Jurkat, Clone E6-1 (cell line): ENCODE measurements at regions not wholly inside any gene's neighbourhood (a gene's known extent, or its start where the extent isn't known, plus 50 kb on each side); places are given as distances from the start of the nearest gene placed in this dataset.
"Not testable (repeated sequence)": the region's sequence is repeated elsewhere in the genome, so short reads cannot be mapped to it uniquely, and the experiment has no call there.

ENCODE experiments used
- DNase-seq: peaks from one replicate; pipeline ENCODE4 v3.0.0-alpha.2; 2011; ENCODE audit warnings: low read depth, low spot score
- H3K4me3 ChIP-seq: 2 replicates; pipeline ENCODE4 v1.5.1; 2011; ENCODE audit warnings: mild to moderate bottlenecking, low read length, control low read depth, moderate library complexity

DNA sequence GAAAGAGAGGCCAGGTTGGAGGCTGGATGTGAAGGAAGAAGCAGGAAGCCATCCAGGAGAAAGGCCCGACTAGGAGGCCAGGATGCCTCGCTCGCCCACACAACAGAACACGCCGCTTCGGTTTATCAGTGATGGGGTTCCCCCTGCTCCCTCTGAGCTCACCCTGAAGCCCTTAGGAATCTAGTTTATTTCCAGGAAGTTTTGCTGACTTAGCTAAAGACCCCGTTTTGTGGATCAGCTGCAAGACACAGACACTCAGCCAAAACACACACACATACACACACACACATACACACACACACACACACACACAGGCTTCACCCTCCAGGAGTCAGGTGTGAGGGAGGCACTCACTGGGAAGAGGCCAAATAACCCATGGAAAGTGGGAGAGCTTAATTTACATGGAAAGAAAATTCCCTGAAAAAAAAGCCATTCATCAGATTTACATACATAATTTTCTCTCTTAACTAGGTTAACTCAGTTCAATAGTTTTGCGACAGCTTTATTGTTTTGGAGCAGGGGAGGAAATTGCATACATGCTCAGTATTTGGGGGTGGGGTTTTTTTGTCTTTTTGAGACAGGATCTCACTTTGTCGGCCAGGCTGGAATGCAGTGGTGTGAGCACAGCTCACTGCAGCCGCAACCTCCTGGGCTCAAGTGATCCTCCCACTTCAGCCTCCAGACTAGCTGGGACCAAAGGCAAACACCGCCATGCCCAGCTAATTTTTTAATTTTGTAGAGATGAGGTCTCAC, 92.7 kb upstream of the HAND1 start:
- no peak overlapping the region for H3K4me3 ChIP-seq
- no peak for DNase-seq

- no peak for DNase-seq
- H3K4me3 ChIP-seq: no peak overlapping the region
Observed at GRCh38 chr5:154568589-154568988, 90.6 kb upstream of the HAND1 start.

GRCh38 chr5:154567155-154567554, 89.1 kb upstream of the HAND1 start:
- DNase-seq: no peak
- no peak overlapping the region for H3K4me3 ChIP-seq

GRCh38 chr5:154566146-154566680, 88.2 kb upstream of the HAND1 start:
- H3K4me3 ChIP-seq: no peak overlapping the region
- DNase-seq: no peak

DNA sequence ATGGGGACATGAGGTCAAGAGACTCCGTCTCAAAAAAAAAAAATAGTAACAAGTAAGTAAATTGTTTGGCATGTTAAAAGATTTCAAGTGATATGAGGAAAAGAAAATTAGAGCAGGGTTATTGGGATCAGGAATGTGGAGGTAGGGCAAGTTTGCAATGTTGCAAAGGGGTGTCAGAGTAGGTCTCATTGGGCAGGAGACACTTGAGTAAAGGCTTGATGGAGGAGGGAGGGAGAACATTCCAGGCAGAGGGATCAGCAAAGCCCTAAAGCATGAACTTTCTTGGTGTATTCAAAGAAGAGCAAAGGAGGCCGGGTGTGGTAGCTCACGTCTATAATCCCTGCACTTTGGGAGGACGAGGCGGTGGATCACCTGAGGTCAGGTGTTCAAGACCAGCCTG, 87.1 kb upstream of the HAND1 start:
- no peak for DNase-seq
- H3K4me3 ChIP-seq: no peak overlapping the region

DNA sequence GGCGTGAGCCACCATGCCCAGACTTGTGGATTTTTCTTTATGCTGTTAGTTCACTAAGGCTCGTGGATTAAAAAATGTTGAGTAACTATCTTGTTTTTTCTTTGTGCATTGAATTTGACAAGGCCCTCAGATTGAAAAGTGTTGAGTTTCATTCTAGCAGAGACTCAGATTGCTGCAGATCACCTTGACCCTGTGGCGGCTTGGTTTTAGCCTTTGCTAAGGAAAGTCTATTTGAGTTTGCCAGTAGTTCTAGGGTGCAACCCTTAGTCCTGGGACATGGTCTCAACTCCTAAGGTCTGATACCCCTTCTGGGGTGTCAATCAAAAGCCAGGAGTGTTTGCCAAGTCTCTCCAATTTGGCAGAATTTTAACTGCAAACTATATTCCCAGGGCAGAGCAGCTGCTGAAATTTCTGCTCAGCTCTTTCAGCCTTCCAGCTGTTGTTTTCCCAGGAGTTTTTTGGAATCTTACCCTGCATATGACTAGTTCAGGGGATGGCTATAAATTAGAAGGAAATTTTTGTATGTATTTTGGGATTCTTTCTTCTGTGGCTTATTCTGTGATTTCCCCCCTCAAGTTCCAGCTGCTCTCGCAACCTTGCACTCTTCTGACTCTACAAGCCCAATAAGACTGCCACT, 84.3 kb upstream of the HAND1 start:
- DNase-seq: no peak

DNA sequence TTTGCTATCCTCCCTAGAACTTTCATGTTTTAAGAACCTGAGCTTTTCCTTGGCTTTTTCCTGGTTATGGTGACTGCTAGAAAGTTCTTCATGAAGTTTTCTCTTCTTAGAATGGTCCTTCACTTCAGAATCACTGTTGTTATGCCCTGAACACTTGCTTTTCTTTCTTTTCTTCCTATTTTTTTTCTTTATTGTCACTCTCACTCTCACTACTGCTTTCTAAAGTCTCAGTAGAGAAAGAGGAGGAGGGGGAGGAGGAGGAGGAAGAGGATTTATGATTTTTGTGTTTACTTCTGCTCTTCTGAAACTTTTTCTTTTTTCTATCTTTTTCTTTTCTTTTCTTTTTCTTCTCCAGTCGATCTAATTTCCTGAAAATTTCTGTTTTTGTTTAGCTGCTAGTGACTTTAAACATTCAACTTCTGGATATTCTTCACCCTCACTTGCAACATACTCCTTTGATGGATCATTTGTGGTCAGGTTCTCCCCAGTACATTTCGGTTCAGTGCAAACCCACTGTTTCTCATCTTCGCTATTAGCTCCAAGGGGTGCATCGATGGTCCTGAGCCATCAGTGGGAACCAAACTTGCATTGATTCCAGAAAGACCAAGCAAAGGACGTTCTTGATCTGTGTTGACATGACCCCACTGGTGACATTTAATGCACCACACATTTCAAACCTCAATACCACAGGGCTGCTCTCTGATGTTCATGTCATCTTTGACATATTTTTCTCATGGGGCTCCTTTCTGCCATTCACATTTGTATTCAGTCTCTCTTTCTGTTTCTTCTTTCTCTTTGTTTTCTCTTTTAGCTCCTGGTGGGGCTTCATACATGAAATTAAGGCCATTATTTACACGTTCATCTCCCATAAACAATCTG, 81.6 kb upstream of the HAND1 start:
- no peak overlapping the region for H3K4me3 ChIP-seq
- no peak for DNase-seq

More for the DNA sequence above, 84.3 kb upstream of the HAND1 start:
- H3K4me3 ChIP-seq: no peak overlapping the region

DNA sequence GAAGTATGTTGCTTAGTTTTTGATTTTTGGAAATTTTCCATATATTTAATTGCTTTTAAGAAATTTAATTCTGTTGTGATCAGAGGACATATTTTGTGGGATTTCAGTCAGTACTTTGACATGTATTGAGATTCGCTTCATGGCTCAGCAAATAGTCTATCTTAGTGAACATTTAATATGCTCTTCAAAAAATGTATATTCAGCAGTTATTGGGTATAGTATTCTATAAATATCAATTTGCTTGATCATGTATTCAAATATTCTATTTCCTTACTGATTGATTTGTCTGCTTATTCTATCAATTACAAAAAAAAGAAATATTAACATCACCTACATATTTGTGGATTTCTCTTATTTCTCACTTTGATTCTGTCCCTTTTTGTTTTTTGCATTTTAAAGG, 79.5 kb upstream of the HAND1 start:
- DNase-seq: no peak

GRCh38 chr5:154547551-154547950, 69.5 kb upstream of the HAND1 start:
- DNase-seq: no peak
- H3K4me3 ChIP-seq: no peak overlapping the region

More for the DNA sequence above, 79.5 kb upstream of the HAND1 start:
- H3K4me3 ChIP-seq: no peak overlapping the region

- no peak for DNase-seq
- no peak overlapping the region for H3K4me3 ChIP-seq
Observed at GRCh38 chr5:154546719-154547118, 68.7 kb upstream of the HAND1 start.

DNA sequence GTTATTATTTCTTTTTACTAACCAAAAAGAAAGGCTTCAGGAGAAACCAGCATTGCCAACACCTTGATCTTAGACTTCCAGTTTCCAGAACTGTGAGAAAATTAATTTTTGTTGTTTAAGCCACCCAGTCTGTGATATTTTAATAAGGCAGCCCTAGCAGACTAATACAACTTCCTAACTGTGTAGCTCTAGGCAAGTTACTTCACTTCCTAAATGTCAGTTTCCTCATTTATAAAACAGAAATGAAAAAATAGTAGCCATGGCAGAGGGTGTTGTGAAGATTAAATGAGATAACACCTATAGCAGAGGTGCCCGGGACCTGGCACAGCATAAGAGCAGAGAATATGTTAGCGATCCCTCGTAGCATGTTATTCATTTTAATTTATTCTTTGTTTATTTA, 66.6 kb upstream of the HAND1 start:
- DNase-seq: no peak
- H3K4me3 ChIP-seq: no peak overlapping the region

- DNase-seq: no peak
- no peak overlapping the region for H3K4me3 ChIP-seq
Observed at GRCh38 chr5:154543380-154543779, 65.4 kb upstream of the HAND1 start.

DNA sequence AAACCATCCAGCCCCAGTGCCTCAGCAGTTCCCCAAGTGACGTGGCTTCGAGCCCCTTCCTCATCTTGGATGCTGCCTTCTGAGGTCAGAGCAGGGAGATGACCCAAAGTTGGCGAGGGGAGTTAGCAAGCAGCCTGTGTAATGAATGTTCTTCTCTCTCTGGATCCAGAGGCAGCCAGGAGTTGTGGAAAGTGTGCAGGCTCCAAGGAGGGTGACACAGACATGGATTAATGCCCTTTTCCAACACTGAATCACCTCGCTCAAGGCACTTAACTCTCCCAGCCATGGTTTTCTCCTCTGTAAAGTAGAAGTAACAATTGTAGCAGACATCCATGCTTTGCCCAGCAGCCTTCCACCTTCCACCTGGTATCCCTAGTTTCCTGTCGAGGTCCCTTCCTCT, 64.6 kb upstream of the HAND1 start:
- no peak overlapping the region for H3K4me3 ChIP-seq
- no peak for DNase-seq

GRCh38 chr5:154542000-154542399, 64.0 kb upstream of the HAND1 start:
- DNase-seq: no peak
- no peak overlapping the region for H3K4me3 ChIP-seq

DNA sequence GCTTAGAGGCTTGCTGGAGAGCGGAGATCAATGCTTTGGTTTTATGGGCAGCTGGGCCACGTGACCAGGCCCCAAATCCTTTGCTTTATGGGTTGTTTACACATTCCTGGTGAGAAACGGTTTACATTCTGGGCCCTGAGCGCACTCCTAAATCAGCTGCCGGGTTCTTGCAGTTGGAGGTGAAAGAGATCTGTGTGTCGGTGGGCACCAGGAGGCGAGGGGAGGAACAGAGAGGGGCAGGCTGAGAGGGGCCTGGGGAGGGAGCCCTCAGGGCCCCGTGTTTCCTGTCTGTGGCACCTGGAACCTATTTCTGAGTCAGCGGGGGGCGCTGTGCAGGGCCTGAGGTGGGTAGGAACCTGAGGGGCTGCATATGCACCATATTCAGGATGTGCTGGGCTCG, 63.5 kb upstream of the HAND1 start:
- DNase-seq: no peak
- H3K4me3 ChIP-seq: no peak overlapping the region

- H3K4me3 ChIP-seq: no peak overlapping the region
- DNase-seq: no peak
Observed at GRCh38 chr5:154540600-154540999, 62.6 kb upstream of the HAND1 start.

- no peak for DNase-seq
- H3K4me3 ChIP-seq: no peak overlapping the region
Observed at GRCh38 chr5:154538492-154538891, 60.5 kb upstream of the HAND1 start.

- not testable (repeated sequence) for H3K4me3 ChIP-seq
Observed at GRCh38 chr5:154536439-154536838, 58.4 kb upstream of the HAND1 start.

GRCh38 chr5:154535535-154535934, 57.5 kb upstream of the HAND1 start:
- no peak for DNase-seq
- no peak overlapping the region for H3K4me3 ChIP-seq

More at GRCh38 chr5:154536439-154536838, 58.4 kb upstream of the HAND1 start:
- DNase-seq: not testable (repeated sequence)
